SK-N-MC (cell line): ENCODE measurements at regions not wholly inside any gene's neighbourhood (a gene's known extent, or its start where the extent isn't known, plus 50 kb on each side); places are given as distances from the start of the nearest gene placed in this dataset.

ENCODE experiments used
- EZH2 ChIP-seq: fragments of 200-600 bp; sonication (generic); IDR thresholded peaks from one replicate; pipeline ENCODE4 v1.6.1; 2017; ENCODE audit warnings: antibody characterized with exemption
- FOXP2 ChIP-seq: optimal IDR thresholded peaks from 2 replicates; pipeline ENCODE3; 2011; ENCODE audit warnings: mild to moderate bottlenecking, moderate library complexity; ENCODE audit not compliant: insufficient read depth; ENCODE audit errors: extremely low read length, control extremely low read depth
- POLR2AphosphoS5 ChIP-seq: IDR thresholded peaks from 2 replicates; pipeline ENCODE4 v1.6.1; 2012; ENCODE audit warnings: mild to moderate bottlenecking, low read depth, low read length, borderline replicate concordance

DNA sequence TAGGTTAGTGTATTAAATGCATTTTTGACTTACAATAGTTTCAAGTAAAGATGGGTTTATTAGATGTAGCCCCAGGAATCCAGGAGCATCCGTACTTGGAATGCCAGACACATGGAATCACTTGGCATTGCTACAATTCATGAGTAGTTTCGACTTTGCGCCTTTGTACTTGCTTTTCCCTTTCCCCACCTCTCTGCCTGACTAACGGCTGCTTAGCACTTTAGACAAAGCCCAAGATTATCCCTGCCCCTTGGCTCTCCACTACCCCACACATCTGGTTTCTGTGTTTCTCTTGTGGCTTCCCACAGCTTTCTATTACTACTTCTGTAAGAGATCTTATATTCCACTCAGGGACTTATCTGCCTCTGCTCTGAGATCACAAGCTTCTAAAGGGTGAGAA, 397.7 kb upstream of the POU3F1 start:
- no peak for TF ChIP-seq EZH2
- no peak for TF ChIP-seq POLR2AphosphoS5
- no peak for TF ChIP-seq FOXP2
